Kidney epithelial cell (primary cell): ENCODE measurements at regions not wholly inside any gene's neighbourhood (a gene's known extent, or its start where the extent isn't known, plus 50 kb on each side); places are given as distances from the start of the nearest gene placed in this dataset.
"Not testable (repeated sequence)": the region's sequence is repeated elsewhere in the genome, so short reads cannot be mapped to it uniquely, and the experiment has no call there.

Experiments
- DNase-seq: peaks from one replicate; pipeline ENCODE4 v3.0.0-alpha.2; 2010; ENCODE audit warnings: low read depth
- H3K27me3 ChIP-seq: 2 replicates; pipeline ENCODE4 v1.6.0; 2011; ENCODE audit warnings: low read length; ENCODE audit not compliant: control insufficient read depth, insufficient read depth
- H3K36me3 ChIP-seq: 2 replicates; pipeline ENCODE4 v1.5.1; 2011; ENCODE audit warnings: low read length; ENCODE audit not compliant: control insufficient read depth, insufficient read depth
- H3K4me3 ChIP-seq: 2 replicates; pipeline ENCODE4 v1.5.1; 2011; ENCODE audit warnings: low read depth, mild to moderate bottlenecking, control low read depth, low read length
- TF ChIP-seq, protein P1 (sequence below): IDR thresholded peaks from 2 replicates; pipeline ENCODE4 v1.5.1; 2011; ENCODE audit warnings: mild to moderate bottlenecking, moderate library complexity, low read length, control low read depth, inconsistent platforms; ENCODE audit not compliant: insufficient read depth, poor library complexity, severe bottlenecking

DNA sequence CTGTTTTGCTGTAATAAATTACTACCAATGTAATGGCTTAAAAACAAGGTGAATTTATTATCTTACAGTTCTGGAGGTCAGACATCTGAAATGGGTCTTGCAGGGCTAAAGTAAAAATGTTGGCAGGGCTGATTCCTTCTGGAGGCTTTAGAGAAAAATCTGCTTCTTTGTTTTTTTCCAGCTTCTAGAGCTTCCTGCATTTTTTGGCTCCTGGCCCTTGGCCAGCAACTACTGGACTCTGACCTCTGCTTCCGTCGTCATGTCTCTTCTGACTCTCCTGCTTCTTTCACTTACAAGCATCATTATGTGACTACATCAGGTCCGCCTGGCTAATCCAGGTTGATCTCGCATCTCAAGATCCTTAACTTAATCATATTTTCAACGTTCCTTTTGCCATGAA, 350.9 kb downstream of the S1PR1 start:
- Histone ChIP-seq H3K36me3 (no peaks in the 10 kb centered on the region), H3K27me3 (no peaks in the 10 kb centered on the region), H3K4me3 (no peak overlapping the region)
- DNase-seq = no peak
- TF ChIP-seq, protein P1, sequence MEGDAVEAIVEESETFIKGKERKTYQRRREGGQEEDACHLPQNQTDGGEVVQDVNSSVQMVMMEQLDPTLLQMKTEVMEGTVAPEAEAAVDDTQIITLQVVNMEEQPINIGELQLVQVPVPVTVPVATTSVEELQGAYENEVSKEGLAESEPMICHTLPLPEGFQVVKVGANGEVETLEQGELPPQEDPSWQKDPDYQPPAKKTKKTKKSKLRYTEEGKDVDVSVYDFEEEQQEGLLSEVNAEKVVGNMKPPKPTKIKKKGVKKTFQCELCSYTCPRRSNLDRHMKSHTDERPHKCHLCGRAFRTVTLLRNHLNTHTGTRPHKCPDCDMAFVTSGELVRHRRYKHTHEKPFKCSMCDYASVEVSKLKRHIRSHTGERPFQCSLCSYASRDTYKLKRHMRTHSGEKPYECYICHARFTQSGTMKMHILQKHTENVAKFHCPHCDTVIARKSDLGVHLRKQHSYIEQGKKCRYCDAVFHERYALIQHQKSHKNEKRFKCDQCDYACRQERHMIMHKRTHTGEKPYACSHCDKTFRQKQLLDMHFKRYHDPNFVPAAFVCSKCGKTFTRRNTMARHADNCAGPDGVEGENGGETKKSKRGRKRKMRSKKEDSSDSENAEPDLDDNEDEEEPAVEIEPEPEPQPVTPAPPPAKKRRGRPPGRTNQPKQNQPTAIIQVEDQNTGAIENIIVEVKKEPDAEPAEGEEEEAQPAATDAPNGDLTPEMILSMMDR = no peak

DNA sequence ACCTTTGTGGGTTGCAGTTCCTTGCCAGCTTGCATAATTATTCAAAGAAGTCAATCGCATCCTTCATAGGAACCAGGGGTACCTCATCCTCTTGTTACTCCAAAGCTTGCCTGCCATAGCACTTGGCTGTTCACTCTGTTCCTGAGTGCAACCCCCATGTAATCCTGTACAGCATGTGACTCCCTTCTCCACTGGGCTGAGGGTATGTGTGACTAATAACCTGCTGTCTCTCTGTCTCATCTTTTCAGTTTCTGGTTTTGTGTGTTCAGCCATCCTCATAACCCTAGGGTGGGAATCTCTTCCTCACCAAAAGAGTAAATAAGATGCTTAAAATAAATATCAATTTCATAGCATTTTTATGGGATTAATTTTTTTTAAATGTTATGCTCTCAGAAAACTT, 351.9 kb downstream of the S1PR1 start:
- DNase-seq = no peak
- Histone ChIP-seq H3K4me3 (no peak overlapping the region), H3K27me3 (no peaks in the 10 kb centered on the region), H3K36me3 (no peaks in the 10 kb centered on the region)
- TF ChIP-seq, protein P1 = no peak

DNA sequence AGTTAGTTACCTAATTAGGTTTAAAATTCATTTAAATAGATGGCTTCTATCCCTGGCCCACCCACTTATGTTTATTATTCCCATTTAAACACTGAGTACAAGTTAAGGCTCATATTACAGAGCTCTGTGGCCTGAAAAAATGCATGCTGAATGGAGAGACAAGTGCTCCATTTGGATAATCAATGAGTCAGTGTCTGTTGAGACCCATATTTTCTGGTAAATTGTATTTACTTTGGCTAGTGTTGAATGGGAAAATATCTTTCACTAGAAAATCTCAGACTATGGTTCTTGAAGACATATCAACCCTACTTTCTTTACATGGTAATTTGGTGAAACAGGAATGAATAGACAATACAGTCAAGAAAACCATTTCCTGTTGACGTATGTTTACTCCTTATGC, 356.0 kb downstream of the S1PR1 start:
- DNase-seq = no peak
- no peaks in the 10 kb centered on the region for H3K27me3 ChIP-seq
- H3K36me3 ChIP-seq = no peaks in the 10 kb centered on the region
- H3K4me3 ChIP-seq = no peak overlapping the region
- TF ChIP-seq, protein P1 = no peak

DNA sequence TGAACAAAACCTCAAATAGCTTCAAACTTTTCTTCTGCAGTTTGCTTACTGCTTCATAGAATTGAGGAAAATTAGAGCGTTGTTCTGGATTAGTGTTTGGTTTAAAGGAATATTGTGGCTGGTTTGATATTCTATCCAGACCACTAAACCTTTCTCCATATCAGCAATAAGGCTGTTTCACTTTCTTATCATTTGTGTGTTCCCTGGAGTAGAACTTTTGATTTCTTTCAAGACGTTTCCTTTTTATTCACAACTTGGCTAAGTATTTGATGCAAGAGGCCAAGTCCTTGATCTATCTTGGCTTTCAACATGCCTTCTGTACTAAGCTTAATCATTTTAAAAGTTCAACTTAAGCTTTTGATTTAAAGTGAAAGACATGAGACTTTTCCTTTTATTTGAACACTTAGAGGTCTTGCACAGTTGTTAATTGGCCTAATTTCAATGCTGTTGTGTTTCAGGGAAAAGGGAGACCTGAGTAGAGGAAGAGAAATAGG, 359.1 kb downstream of the S1PR1 start:
- Histone ChIP-seq H3K4me3 (no peak overlapping the region), H3K27me3 (no peaks in the 10 kb centered on the region), H3K36me3 (no peaks in the 10 kb centered on the region)
- DNase-seq = no peak
- TF ChIP-seq, protein P1 = no peak

DNA sequence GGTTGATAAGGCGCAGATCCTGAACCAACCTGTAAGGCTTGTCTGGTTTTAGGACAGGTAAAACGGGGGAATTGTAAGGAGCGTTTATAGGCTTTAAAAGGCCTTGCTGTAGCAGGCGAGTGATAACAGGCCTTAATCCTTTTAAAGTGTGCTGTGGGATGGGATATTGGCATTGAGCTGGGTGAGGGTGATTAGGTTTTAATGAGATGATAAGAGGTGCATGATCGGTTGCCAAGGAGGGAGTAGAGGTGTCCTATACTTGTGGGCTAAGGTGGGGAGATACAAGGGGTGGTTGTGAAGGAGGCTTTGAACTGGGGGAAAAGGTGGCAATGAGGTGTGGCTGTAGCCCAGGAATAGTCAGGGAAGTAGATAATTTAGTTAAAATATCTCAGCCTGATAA, 363.8 kb downstream of the S1PR1 start:
- not testable (repeated sequence) for H3K36me3 ChIP-seq, H3K27me3 ChIP-seq, H3K4me3 ChIP-seq, DNase-seq

DNA sequence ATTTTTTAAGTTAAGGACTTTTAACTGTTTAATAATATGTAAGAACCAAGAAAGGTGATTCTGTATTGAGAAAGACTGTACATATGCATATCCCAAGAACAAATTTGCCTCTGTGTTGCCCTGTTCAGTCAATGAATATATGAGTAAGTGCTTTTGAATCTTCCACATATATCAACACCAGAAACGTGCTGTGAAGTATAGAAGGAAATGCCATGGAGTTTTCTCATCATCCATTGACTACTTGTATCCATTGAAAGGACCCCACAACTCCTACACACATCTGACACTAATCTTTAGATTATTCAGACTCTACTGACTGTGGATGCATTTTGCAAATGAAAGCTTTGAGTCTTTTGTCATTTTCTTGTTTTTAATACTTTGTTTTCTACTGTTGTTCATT, 366.9 kb downstream of the S1PR1 start:
- TF ChIP-seq, protein P1 = no peak
- H3K36me3 ChIP-seq = no peaks in the 10 kb centered on the region
- DNase-seq = no peak
- no peaks in the 10 kb centered on the region for H3K27me3 ChIP-seq
- no peak overlapping the region for H3K4me3 ChIP-seq
